OCI-LY3 (cell line): ENCODE measurements at regions not wholly inside any gene's neighbourhood (a gene's known extent, or its start where the extent isn't known, plus 50 kb on each side); places are given as distances from the start of the nearest gene placed in this dataset.

ENCODE experiments used
- H2AFZ ChIP-seq: fragments of 200-600, 300-600 bp; shearing (Covaris generic); 2 replicates; pipeline ENCODE4 v1.6.0; 2014; ENCODE audit warnings: antibody characterized with exemption, low read depth, low read length
- H3K27ac ChIP-seq: fragments of 200-600, 300-600 bp; sonication (generic); 2 replicates; pipeline ENCODE4 v1.5.1; 2014; ENCODE audit warnings: mild to moderate bottlenecking, low read length, moderate library complexity, mixed read lengths
- H3K27me3 ChIP-seq: fragments of 200-600, 300-600 bp; sonication (generic); 2 replicates; pipeline ENCODE4 v1.6.1; 2014; ENCODE audit warnings: low read depth, low read length, mixed read lengths
- H3K36me3 ChIP-seq: fragments of 200-600, 300-600 bp; sonication (generic); replicated peaks from 2 replicates; pipeline ENCODE3; 2014; ENCODE audit warnings: low read depth, low read length, mixed read lengths
- H3K4me1 ChIP-seq: fragments of 300-600, 200-600 bp; sonication (generic); 2 replicates; pipeline ENCODE4 v1.6.1; 2014; ENCODE audit warnings: low read length, mixed read lengths
- H3K4me2 ChIP-seq: fragments of 200-600, 300-600 bp; sonication (generic); 2 replicates; pipeline ENCODE4 v1.6.1; 2014; ENCODE audit warnings: low read length, mixed read lengths
- H3K4me3 ChIP-seq: fragments of 300-600, 200-600 bp; sonication (generic); 2 replicates; pipeline ENCODE4 v1.5.1; 2014; ENCODE audit warnings: antibody characterized with exemption, mild to moderate bottlenecking, low read length, moderate library complexity
- H3K79me2 ChIP-seq: fragments of 300-600, 200-600 bp; shearing (Covaris generic); 2 replicates; pipeline ENCODE4 v1.6.1; 2014; ENCODE audit warnings: mild to moderate bottlenecking, low read length, mixed read lengths
- H3K9ac ChIP-seq: fragments of 300-600, 200-600 bp; shearing (Covaris generic); 2 replicates; pipeline ENCODE4 v1.6.0; 2014; ENCODE audit warnings: mild to moderate bottlenecking, low read length, moderate library complexity
- H3K9me3 ChIP-seq: fragments of 200-600, 300-600 bp; shearing (Covaris generic); 2 replicates; pipeline ENCODE4 v1.6.1; 2014; ENCODE audit warnings: low read length, mixed read lengths; ENCODE audit not compliant: insufficient read depth
- H4K20me1 ChIP-seq: fragments of 200-600, 300-600 bp; sonication (generic); 2 replicates; pipeline ENCODE4 v1.6.1; 2016; ENCODE audit warnings: low read length, mixed read lengths; ENCODE audit not compliant: insufficient read depth
- CTCF ChIP-seq: fragments of 200-600, 300-600 bp; sonication (generic); IDR thresholded peaks from 2 replicates; pipeline ENCODE4 v1.5.1; 2014; ENCODE audit warnings: antibody characterized with exemption, low read length, low read depth
- EZH2phosphoT487 ChIP-seq: fragments of 200-600 bp; shearing (Covaris generic); IDR thresholded peaks from 2 replicates; pipeline ENCODE4 v1.6.1; 2018; ENCODE audit warnings: antibody characterized with exemption, mixed run types, low read depth

- no peak overlapping the region for H2AFZ ChIP-seq
These were observed 441.9 kb downstream of the CD109 start for GRCh38 chr6:74137911-74138310.

GRCh38 chr6:74134327-74134726 lies 438.3 kb downstream of the CD109 start:
- Histone ChIP-seq H3K4me2 (no peak overlapping the region), H3K27me3 (no peaks in the 10 kb centered on the region), H4K20me1 (no peaks in the 10 kb centered on the region), H3K4me1 (no peaks in the 10 kb centered on the region), H3K9me3 (no peaks in the 10 kb centered on the region), H3K4me3 (no peak overlapping the region), H3K79me2 (no peaks in the 10 kb centered on the region), H3K36me3 (no peaks in the 10 kb centered on the region), H3K9ac (no peak overlapping the region), H2AFZ (no peak overlapping the region), H3K27ac (no peak overlapping the region)
- TF ChIP-seq CTCF (no peak), EZH2phosphoT487 (no peak)

More at GRCh38 chr6:74137911-74138310, 441.9 kb downstream of the CD109 start:
- Histone ChIP-seq H3K4me2 (no peak overlapping the region), H3K36me3 (no peaks in the 10 kb centered on the region), H3K27ac (no peak overlapping the region), H3K9ac (no peak overlapping the region), H3K9me3 (no peaks in the 10 kb centered on the region), H3K4me3 (no peak overlapping the region), H3K4me1 (no peaks in the 10 kb centered on the region), H4K20me1 (no peaks in the 10 kb centered on the region), H3K27me3 (no peaks in the 10 kb centered on the region), H3K79me2 (no peaks in the 10 kb centered on the region)
- no peak for TF ChIP-seq CTCF
- TF ChIP-seq EZH2phosphoT487 = no peak

GRCh38 chr6:74133073-74133472 lies 437.1 kb downstream of the CD109 start:
- no peak overlapping the region for H3K27ac ChIP-seq
- no peaks in the 10 kb centered on the region for H3K4me1 ChIP-seq
- no peaks in the 10 kb centered on the region for H3K36me3 ChIP-seq
- TF ChIP-seq EZH2phosphoT487 = no peak
- no peak for TF ChIP-seq CTCF
- H3K79me2 ChIP-seq = no peaks in the 10 kb centered on the region
- H3K4me2 ChIP-seq = no peak overlapping the region
- no peak overlapping the region for H2AFZ ChIP-seq
- 0 out of 2 replicates have a peak, but pooled peaks cover 3% of the 10 kb centered on the region for H3K27me3 ChIP-seq
- H4K20me1 ChIP-seq = no peaks in the 10 kb centered on the region
- no peak overlapping the region for H3K4me3 ChIP-seq
- H3K9ac ChIP-seq = no peak overlapping the region
- H3K9me3 ChIP-seq = no peaks in the 10 kb centered on the region

GRCh38 chr6:74130641-74131040 lies 434.6 kb downstream of the CD109 start:
- Histone ChIP-seq H3K36me3 (no peaks in the 10 kb centered on the region), H3K27ac (no peak overlapping the region), H3K27me3 (0 out of 2 replicates have a peak, but pooled peaks cover 3% of the 10 kb centered on the region), H3K9me3 (no peaks in the 10 kb centered on the region), H3K4me1 (no peaks in the 10 kb centered on the region), H2AFZ (no peak overlapping the region), H3K4me2 (no peak overlapping the region), H3K4me3 (no peak overlapping the region), H4K20me1 (no peaks in the 10 kb centered on the region), H3K9ac (no peak overlapping the region), H3K79me2 (no peaks in the 10 kb centered on the region)
- TF ChIP-seq EZH2phosphoT487 = no peak
